ENCODE measurements at regions not wholly inside any gene's neighbourhood (a gene's known extent, or its start where the extent isn't known, plus 50 kb on each side); places are given as distances from the start of the nearest gene placed in this dataset.

- Histone ChIP-seq H3K9me3 (ENCODE audit: control insufficient read depth, insufficient read depth, low read depth, low read length) (no peaks in the 10 kb centered on the region), H3K4me1 (ENCODE audit: control insufficient read depth, insufficient read depth, low read length) (no peaks in the 10 kb centered on the region), H3K27ac (ENCODE audit: extremely low read depth, low read depth, low read length) (no peak overlapping the region), H3K4me3 (ENCODE audit: low read depth, low read length) (no peak overlapping the region), H3K36me3 (ENCODE audit: control insufficient read depth in 2 of 2, insufficient read depth in 1 of 2, low read length in 2 of 2) (no peaks in the 10 kb centered on the region)
- ChIA-PET POLR2A (no interaction called here), CTCF (interaction anchor here (0.7 kb wide), 1 partner anchor 30 kb away, joined by 3 read pairs; no protein-coding TSS in a partner anchor)
- no peak for TF ChIP-seq REST (tag by site-specific recombination; IDR thresholded peaks at IDR 0.05)
- TF ChIP-seq ZNF544 (tag by site-specific recombination; IDR thresholded peaks at IDR 0.05): no peak
- TF ChIP-seq CTCF (tag by site-specific recombination; IDR thresholded peaks at IDR 0.05): no peak
- no peak for TF ChIP-seq ZSCAN5A (tag by site-specific recombination; IDR thresholded peaks at IDR 0.05)
- no peak for TF ChIP-seq KLF16 (tag by site-specific recombination; IDR thresholded peaks at IDR 0.05)
- TF ChIP-seq ZNF585B (tag by site-specific recombination; IDR thresholded peaks at IDR 0.05): no peak
Observed at GRCh38 chr7:72524037-72524436, 111.9 kb upstream of the CALN1 start.

- H3K4me3 ChIP-seq (ENCODE audit: low read depth, low read length): no peak overlapping the region
- no peak for TF ChIP-seq CTCF (tag by site-specific recombination; IDR thresholded peaks at IDR 0.05)
- no peak for TF ChIP-seq ZNF521 (tag by site-specific recombination; IDR thresholded peaks at IDR 0.05)
- no peak for TF ChIP-seq PRDM4 (tag by site-specific recombination; IDR thresholded peaks at IDR 0.05)
- no peak for TF ChIP-seq ZNF19 (tag by site-specific recombination; IDR thresholded peaks at IDR 0.05; ENCODE audit: low read depth)
- TF ChIP-seq AEBP2 (tag by site-specific recombination; IDR thresholded peaks at IDR 0.05; ENCODE audit: borderline replicate concordance): no peak
- TF ChIP-seq ZNF629 (tag by site-specific recombination; IDR thresholded peaks at IDR 0.05): no peak
- no peak for TF ChIP-seq ZNF26 (tag by site-specific recombination; IDR thresholded peaks at IDR 0.05)
- no peak for TF ChIP-seq ZNF571 (tag by site-specific recombination; IDR thresholded peaks at IDR 0.05)
- no peak for TF ChIP-seq ZFHX2 (tag by site-specific recombination; conservative IDR thresholded peaks at IDR 0.05)
- TF ChIP-seq ZNF366 (tag by site-specific recombination; conservative IDR thresholded peaks at IDR 0.05): no peak
- TF ChIP-seq ZBTB7A (tag by site-specific recombination; IDR thresholded peaks at IDR 0.05; ENCODE audit: low read depth): no peak
- TF ChIP-seq ZNF561 (tag by site-specific recombination; IDR thresholded peaks at IDR 0.05; ENCODE audit: borderline replicate concordance): no peak
- TF ChIP-seq ZNF677 (tag by site-specific recombination; IDR thresholded peaks at IDR 0.05): no peak
- no peak for TF ChIP-seq ZNF138 (tag by site-specific recombination; IDR thresholded peaks at IDR 0.05; ENCODE audit: borderline replicate concordance)
Observed at GRCh38 chr7:72504061-72504706, 92.0 kb upstream of the CALN1 start.

More at GRCh38 chr7:72504061-72504706, 92.0 kb upstream of the CALN1 start:
- no peaks in the 10 kb centered on the region for H3K4me1 ChIP-seq (ENCODE audit: control insufficient read depth, insufficient read depth, low read length)
- ChIA-PET POLR2A (no interaction called here), CTCF (interaction anchor here (3.2 kb wide), 1 partner anchor 10 kb away, joined by 15 read pairs; no protein-coding TSS in a partner anchor)
- no peaks in the 10 kb centered on the region for H3K36me3 ChIP-seq (ENCODE audit: control insufficient read depth in 2 of 2, insufficient read depth in 1 of 2, low read length in 2 of 2)
- H3K27ac ChIP-seq (ENCODE audit: extremely low read depth, low read depth, low read length): no peak overlapping the region
- no peaks in the 10 kb centered on the region for H3K9me3 ChIP-seq (ENCODE audit: control insufficient read depth, insufficient read depth, low read depth, low read length)

Measured in HEK293 (cell line).